ENCODE measurements at regions not wholly inside any gene's neighbourhood (a gene's known extent, or its start where the extent isn't known, plus 50 kb on each side); places are given as distances from the start of the nearest gene placed in this dataset.

GRCh38 chr10:78794736-78795455, 273.9 kb upstream of the ZMIZ1 start:
- ATAC-seq (ENCODE audit: insufficient read depth, low FRiP score): no peak

GRCh38 chr10:78798976-78799730, 269.6 kb upstream of the ZMIZ1 start:
- no peak overlapping the region for H3K9ac ChIP-seq (ENCODE audit: insufficient read depth in 1 of 2, low read length in 2 of 2)
- no peaks in the 10 kb centered on the region for H3K27me3 ChIP-seq (ENCODE audit: control insufficient read depth in 3 of 3, insufficient read depth in 3 of 3, low read length in 2 of 3)
- H3K27ac ChIP-seq (ENCODE audit: low read depth in 1 of 2, low read length in 1 of 2): no peak overlapping the region
- ATAC-seq (ENCODE audit: insufficient read depth, low FRiP score) (no peak), DNase-seq (no peak)
- TF ChIP-seq CTCF (IDR thresholded peaks at IDR 0.05; ENCODE audit: control extremely low read depth, extremely low read depth): no peak
- WGBS, 2 donors: 82 to 83% methylated on average over 6 of the region's 6 CpGs
- peaks cover 0 to 30% (median 24%) of the 10 kb centered on the region in 5 donors for H3K4me1 ChIP-seq (ENCODE audit: control insufficient read depth in 5 of 5, insufficient read depth in 5 of 5, low read length in 5 of 5)
- H3K36me3 ChIP-seq (ENCODE audit: control insufficient read depth in 4 of 4, insufficient read depth in 4 of 4, low read length in 4 of 4): no peaks in the 10 kb centered on the region
- H3K4me3 ChIP-seq: no peak overlapping the region
- no peaks in the 10 kb centered on the region for H3K9me3 ChIP-seq (ENCODE audit: control insufficient read depth in 4 of 4, insufficient read depth in 3 of 4, low read length in 3 of 4)

More at GRCh38 chr10:78794736-78795455, 273.9 kb upstream of the ZMIZ1 start:
- H3K4me3 ChIP-seq: no peak overlapping the region
- 84% methylated on average over 7 of the region's 7 CpGs for WGBS, 2 donors
- H3K27ac ChIP-seq (ENCODE audit: low read depth in 1 of 2, low read length in 1 of 2): no peak overlapping the region
- H3K9ac ChIP-seq (ENCODE audit: insufficient read depth in 1 of 2, low read length in 2 of 2): no peak overlapping the region
- DNase-seq: peak in 1 of 3 donors; percentile 42
- peaks cover 0 to 6% (median 0%) of the 10 kb centered on the region in 4 donors for H3K9me3 ChIP-seq (ENCODE audit: control insufficient read depth in 4 of 4, insufficient read depth in 3 of 4, low read length in 3 of 4)
- no peak for TF ChIP-seq CTCF (IDR thresholded peaks at IDR 0.05; ENCODE audit: control extremely low read depth, extremely low read depth)
- H3K4me1 ChIP-seq (ENCODE audit: control insufficient read depth in 5 of 5, insufficient read depth in 5 of 5, low read length in 5 of 5): peaks cover 0 to 4% (median 0%) of the 10 kb centered on the region in 5 donors
- no peaks in the 10 kb centered on the region for H3K27me3 ChIP-seq (ENCODE audit: control insufficient read depth in 3 of 3, insufficient read depth in 3 of 3, low read length in 2 of 3)
- no peaks in the 10 kb centered on the region for H3K36me3 ChIP-seq (ENCODE audit: control insufficient read depth in 4 of 4, insufficient read depth in 4 of 4, low read length in 4 of 4)

GRCh38 chr10:78800006-78800405, 268.8 kb upstream of the ZMIZ1 start:
- H3K9ac ChIP-seq (ENCODE audit: insufficient read depth in 1 of 2, low read length in 2 of 2): no peak overlapping the region
- WGBS, 2 donors: 92 to 93% methylated on average over 5 of the region's 5 CpGs
- no peak for DNase-seq
- no peaks in the 10 kb centered on the region for H3K9me3 ChIP-seq (ENCODE audit: control insufficient read depth in 4 of 4, insufficient read depth in 3 of 4, low read length in 3 of 4)
- no peak for ATAC-seq (ENCODE audit: insufficient read depth, low FRiP score)
- no peaks in the 10 kb centered on the region for H3K36me3 ChIP-seq (ENCODE audit: control insufficient read depth in 4 of 4, insufficient read depth in 4 of 4, low read length in 4 of 4)
- no peaks in the 10 kb centered on the region for H3K27me3 ChIP-seq (ENCODE audit: control insufficient read depth in 3 of 3, insufficient read depth in 3 of 3, low read length in 2 of 3)
- peaks cover 3 to 36% (median 32%) of the 10 kb centered on the region in 5 donors for H3K4me1 ChIP-seq (ENCODE audit: control insufficient read depth in 5 of 5, insufficient read depth in 5 of 5, low read length in 5 of 5)
- H3K27ac ChIP-seq (ENCODE audit: low read depth in 1 of 2, low read length in 1 of 2): no peak overlapping the region
- no peak for TF ChIP-seq CTCF (IDR thresholded peaks at IDR 0.05; ENCODE audit: control extremely low read depth, extremely low read depth)
- no peak overlapping the region for H3K4me3 ChIP-seq

Measured in lung (tissue), 11 donors.